Bronchial epithelial cell (primary cell): ENCODE measurements at regions not wholly inside any gene's neighbourhood (a gene's known extent, or its start where the extent isn't known, plus 50 kb on each side); places are given as distances from the start of the nearest gene placed in this dataset.
"Not testable (repeated sequence)": the region's sequence is repeated elsewhere in the genome, so short reads cannot be mapped to it uniquely, and the experiment has no call there.

Source experiments
- DNase-seq: peaks from one replicate; pipeline ENCODE4 v3.0.0-alpha.2; 2010; ENCODE audit warnings: low read depth
- FAIRE-seq: peaks from 2 replicates; lab custom pipeline; 2011; peaks lifted over from hg19 to GRCh38; lab: Jason Lieb, UNC
- H3K27me3 ChIP-seq: 2 replicates; pipeline ENCODE4 v1.5.1; 2011; ENCODE audit warnings: low read length; ENCODE audit not compliant: control insufficient read depth, insufficient read depth
- H3K36me3 ChIP-seq: 2 replicates; pipeline ENCODE4 v1.5.1; 2011; ENCODE audit warnings: low read length; ENCODE audit not compliant: control insufficient read depth, insufficient read depth
- H3K4me3 ChIP-seq: 2 replicates; pipeline ENCODE4 v1.5.1; 2011; ENCODE audit warnings: mild to moderate bottlenecking, low read depth, low read length, control low read depth
- TF ChIP-seq, protein P1 (sequence below): IDR thresholded peaks from 2 replicates; pipeline ENCODE4 v1.5.1; 2011; ENCODE audit warnings: mild to moderate bottlenecking, moderate library complexity, low read length, control low read depth, inconsistent platforms; ENCODE audit not compliant: insufficient read depth, severe bottlenecking

DNA sequence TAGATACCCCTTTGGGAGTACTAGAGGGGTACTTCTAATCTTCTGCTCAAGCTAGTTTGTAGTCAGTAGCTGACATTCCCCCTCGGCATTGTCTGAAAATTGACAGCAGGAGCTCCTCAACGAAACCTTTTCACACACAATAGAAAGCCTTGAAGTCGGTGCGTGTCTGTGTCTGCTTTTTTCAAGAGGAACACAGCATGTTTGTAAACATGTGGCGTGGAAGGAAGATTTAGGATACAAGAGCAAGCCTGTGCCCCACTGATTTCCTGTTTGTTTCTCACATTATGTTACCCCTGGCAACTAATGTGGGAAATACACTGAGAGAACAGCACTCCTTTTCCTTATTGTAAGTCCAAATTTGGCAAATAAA, 252.6 kb downstream of the ANKRD50 start:
- TF ChIP-seq, protein P1, sequence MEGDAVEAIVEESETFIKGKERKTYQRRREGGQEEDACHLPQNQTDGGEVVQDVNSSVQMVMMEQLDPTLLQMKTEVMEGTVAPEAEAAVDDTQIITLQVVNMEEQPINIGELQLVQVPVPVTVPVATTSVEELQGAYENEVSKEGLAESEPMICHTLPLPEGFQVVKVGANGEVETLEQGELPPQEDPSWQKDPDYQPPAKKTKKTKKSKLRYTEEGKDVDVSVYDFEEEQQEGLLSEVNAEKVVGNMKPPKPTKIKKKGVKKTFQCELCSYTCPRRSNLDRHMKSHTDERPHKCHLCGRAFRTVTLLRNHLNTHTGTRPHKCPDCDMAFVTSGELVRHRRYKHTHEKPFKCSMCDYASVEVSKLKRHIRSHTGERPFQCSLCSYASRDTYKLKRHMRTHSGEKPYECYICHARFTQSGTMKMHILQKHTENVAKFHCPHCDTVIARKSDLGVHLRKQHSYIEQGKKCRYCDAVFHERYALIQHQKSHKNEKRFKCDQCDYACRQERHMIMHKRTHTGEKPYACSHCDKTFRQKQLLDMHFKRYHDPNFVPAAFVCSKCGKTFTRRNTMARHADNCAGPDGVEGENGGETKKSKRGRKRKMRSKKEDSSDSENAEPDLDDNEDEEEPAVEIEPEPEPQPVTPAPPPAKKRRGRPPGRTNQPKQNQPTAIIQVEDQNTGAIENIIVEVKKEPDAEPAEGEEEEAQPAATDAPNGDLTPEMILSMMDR = no peak
- no peak for FAIRE-seq

DNA sequence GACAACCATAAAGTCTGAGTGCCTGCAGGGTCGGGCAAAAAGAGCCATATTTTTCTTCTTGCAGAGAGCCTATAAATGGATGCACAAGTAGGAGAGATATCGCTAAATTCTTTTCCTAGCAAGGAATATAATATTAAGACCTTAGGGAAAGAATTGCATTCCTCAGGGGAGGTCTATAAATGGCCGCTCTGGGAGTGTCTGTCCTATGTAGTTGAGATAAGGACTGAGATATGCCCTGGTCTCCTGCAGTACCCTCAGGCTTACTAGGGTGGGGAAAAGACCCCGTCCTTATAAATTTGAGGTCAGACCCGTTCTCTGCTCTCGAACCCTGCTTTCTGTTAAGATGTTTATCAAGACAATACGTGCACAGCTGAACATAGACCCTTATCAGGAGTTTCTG, 250.9 kb downstream of the ANKRD50 start:
- H3K36me3 ChIP-seq, H3K27me3 ChIP-seq, FAIRE-seq, H3K4me3 ChIP-seq, DNase-seq: not testable (repeated sequence)

More for the DNA sequence above, 252.6 kb downstream of the ANKRD50 start:
- DNase-seq = no peak
- Histone ChIP-seq H3K36me3 (no peaks in the 10 kb centered on the region), H3K4me3 (no peak overlapping the region), H3K27me3 (no peaks in the 10 kb centered on the region)

DNA sequence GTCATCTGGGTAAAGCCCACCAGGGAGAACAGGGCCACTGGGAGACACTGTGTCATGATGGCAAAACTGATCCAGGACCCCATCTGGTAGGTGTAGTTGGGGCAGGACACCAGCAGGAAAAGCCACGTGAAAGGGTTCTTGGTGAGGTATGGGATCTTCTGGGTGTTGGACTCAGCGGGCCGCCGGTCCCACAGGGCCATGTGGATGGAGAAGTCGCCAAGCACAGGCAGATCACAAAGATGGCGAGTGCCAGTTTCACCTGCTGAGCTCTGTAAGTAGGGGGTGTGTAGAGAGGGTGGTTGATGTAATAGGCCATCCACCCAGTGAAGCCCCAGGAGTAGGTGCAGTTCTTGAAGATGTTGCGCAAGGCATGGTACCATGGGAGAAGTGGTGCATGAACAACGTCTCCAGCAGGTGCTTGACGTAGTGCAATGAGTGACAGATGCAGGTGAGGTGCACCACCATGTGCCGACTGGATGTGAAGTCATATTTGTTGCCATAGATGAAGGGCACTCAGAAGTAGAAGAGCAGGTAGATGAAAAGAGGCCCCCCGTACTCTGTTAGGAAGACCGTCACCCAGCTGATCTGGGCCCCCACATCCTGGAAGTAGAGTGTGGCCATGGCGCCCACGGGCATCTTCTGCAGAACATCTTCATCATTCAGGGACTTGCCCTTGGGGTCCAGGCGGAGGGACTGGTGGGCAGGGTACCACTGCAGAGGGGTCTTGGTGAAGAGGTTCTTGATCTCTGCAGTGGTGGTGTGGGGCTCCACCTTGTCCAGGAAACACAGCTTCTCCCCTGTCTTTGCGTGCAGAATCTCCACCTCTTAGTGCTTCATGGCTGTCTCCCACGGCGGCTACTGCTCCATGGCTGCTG, 249.3 kb downstream of the ANKRD50 start:
- no peaks in the 10 kb centered on the region for H3K36me3 ChIP-seq
- H3K4me3 ChIP-seq = no peak overlapping the region
- FAIRE-seq (no peak), DNase-seq (no peak)
- TF ChIP-seq, protein P1 = no peak
- no peaks in the 10 kb centered on the region for H3K27me3 ChIP-seq

DNA sequence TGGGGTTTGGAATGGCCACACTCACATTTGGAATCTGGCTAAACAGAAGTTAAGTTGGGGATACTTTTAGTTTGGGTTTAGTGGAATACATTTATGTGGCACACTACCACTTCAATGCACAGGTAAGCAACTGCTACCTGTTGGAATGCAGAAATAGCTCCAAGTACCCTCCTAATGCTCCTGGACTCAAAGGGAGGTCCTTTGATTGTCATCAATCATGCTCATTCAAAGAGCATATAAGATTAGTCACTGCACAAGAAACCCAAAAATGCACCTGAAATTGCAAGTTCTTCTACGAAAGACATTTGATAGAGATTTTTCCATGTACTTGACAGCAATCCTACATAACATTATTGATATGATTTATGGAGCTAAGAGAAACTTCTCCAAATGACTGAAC, 247.7 kb downstream of the ANKRD50 start:
- Histone ChIP-seq H3K27me3 (no peaks in the 10 kb centered on the region), H3K4me3 (no peak overlapping the region), H3K36me3 (no peaks in the 10 kb centered on the region)
- no peak for FAIRE-seq
- no peak for DNase-seq
- TF ChIP-seq, protein P1 = no peak

DNA sequence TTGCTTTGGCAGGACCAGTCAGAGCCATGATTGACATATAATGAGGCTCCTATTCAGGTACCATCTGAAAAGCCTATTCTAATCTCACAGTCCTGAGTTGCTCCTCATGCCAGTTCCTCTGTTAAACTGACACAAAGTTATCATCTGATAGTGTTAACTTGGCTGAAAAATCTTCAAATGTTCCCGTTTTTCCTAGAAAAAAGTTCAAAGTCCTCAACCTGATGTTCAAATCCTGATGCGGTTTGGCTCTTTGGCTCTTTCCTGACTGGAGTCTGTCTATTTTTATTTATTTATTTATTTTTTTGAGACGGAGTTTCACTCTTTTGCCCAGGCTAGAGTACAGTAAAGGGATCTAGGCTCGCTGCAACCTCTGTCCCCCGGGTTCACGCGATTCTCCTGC, 244.2 kb downstream of the ANKRD50 start:
- no peaks in the 10 kb centered on the region for H3K36me3 ChIP-seq
- FAIRE-seq = no peak
- H3K4me3 ChIP-seq = no peak overlapping the region

DNA sequence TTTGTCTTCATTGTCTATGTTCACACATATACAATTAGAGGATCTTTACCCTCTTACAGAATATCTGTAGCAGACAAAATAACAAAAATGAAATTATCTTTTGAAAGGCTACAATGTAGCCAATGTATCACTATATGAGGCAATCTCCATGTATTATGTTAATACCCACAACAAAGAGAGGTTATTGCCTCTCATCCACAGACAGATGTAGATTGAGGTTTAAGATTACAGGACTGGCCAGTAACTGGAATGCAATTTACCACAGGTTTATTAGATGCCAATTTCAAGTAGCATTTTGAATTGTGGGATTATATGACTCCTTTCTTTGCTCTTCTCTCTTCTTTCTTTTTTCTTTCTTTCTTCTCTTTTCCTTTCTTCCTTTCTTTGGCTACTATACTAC, 242.6 kb downstream of the ANKRD50 start:
- Histone ChIP-seq H3K36me3 (no peaks in the 10 kb centered on the region), H3K27me3 (no peaks in the 10 kb centered on the region), H3K4me3 (no peak overlapping the region)
- DNase-seq = no peak
- FAIRE-seq = no peak
- TF ChIP-seq, protein P1 = no peak

More for the DNA sequence above, 244.2 kb downstream of the ANKRD50 start:
- H3K27me3 ChIP-seq = no peaks in the 10 kb centered on the region
- TF ChIP-seq, protein P1 = no peak
- no peak for DNase-seq
